GM06990 (cell line): ENCODE measurements at regions not wholly inside any gene's neighbourhood (a gene's known extent, or its start where the extent isn't known, plus 50 kb on each side); places are given as distances from the start of the nearest gene placed in this dataset.

Experiments
- DNase-seq: peaks from one replicate; pipeline ENCODE4 v3.0.0-alpha.2; 2011; ENCODE audit not compliant: insufficient read length; ENCODE audit errors: extremely low read depth
- H3K27me3 ChIP-seq: replicated peaks from 2 replicates; pipeline ENCODE4 v1.6.0; 2011; ENCODE audit warnings: low read length; ENCODE audit not compliant: control insufficient read depth, insufficient read depth
- H3K36me3 ChIP-seq: 2 replicates; pipeline ENCODE4 v1.5.1; 2011; ENCODE audit warnings: low read length; ENCODE audit not compliant: control insufficient read depth, insufficient read depth
- H3K4me3 ChIP-seq: replicated peaks from 2 replicates; pipeline ENCODE4 v1.5.1; 2011; ENCODE audit warnings: low read depth, mild to moderate bottlenecking, control low read depth, low read length
- CTCF ChIP-seq: IDR thresholded peaks from 2 replicates; pipeline ENCODE4 v1.5.1; 2011; ENCODE audit warnings: low read length, control low read depth, mild to moderate bottlenecking, inconsistent platforms; ENCODE audit not compliant: insufficient read depth, poor library complexity, severe bottlenecking

- no peak for DNase-seq
- no peaks in the 10 kb centered on the region for H3K36me3 ChIP-seq
- no peak overlapping the region for H3K4me3 ChIP-seq
- H3K27me3 ChIP-seq = no peaks in the 10 kb centered on the region
- no peak for TF ChIP-seq CTCF
These were observed 251.2 kb upstream of the ZPLD1 start for GRCh38 chr3:102183623-102184022.

GRCh38 chr3:102189541-102189940 is 245.3 kb upstream of the ZPLD1 start:
- no peaks in the 10 kb centered on the region for H3K36me3 ChIP-seq
- H3K27me3 ChIP-seq = no peaks in the 10 kb centered on the region
- no peak for DNase-seq
- no peak for TF ChIP-seq CTCF
- no peak overlapping the region for H3K4me3 ChIP-seq

- Histone ChIP-seq H3K27me3 (no peaks in the 10 kb centered on the region), H3K4me3 (no peak overlapping the region), H3K36me3 (no peaks in the 10 kb centered on the region)
- no peak for TF ChIP-seq CTCF
- no peak for DNase-seq
These were observed 244.7 kb upstream of the ZPLD1 start for GRCh38 chr3:102189956-102190723.

GRCh38 chr3:102192575-102192974 is 242.2 kb upstream of the ZPLD1 start:
- DNase-seq = no peak
- Histone ChIP-seq H3K4me3 (no peak overlapping the region), H3K36me3 (no peaks in the 10 kb centered on the region), H3K27me3 (no peaks in the 10 kb centered on the region)
- TF ChIP-seq CTCF = no peak

GRCh38 chr3:102193255-102193654 is 241.6 kb upstream of the ZPLD1 start:
- DNase-seq = no peak
- no peaks in the 10 kb centered on the region for H3K27me3 ChIP-seq
- no peaks in the 10 kb centered on the region for H3K36me3 ChIP-seq
- no peak overlapping the region for H3K4me3 ChIP-seq
- no peak for TF ChIP-seq CTCF

- Histone ChIP-seq H3K27me3 (no peaks in the 10 kb centered on the region), H3K36me3 (no peaks in the 10 kb centered on the region), H3K4me3 (no peak overlapping the region)
- TF ChIP-seq CTCF = no peak
- DNase-seq = no peak
These were observed 240.8 kb upstream of the ZPLD1 start for GRCh38 chr3:102194001-102194400.
